ENCODE measurements at regions not wholly inside any gene's neighbourhood (a gene's known extent, or its start where the extent isn't known, plus 50 kb on each side); places are given as distances from the start of the nearest gene placed in this dataset.

GRCh38 chr18:41320100-41320499 lies 634.9 kb upstream of the PIK3C3 start:
- TF ChIP-seq YY1 (IDR thresholded peaks at IDR 0.05; ENCODE audit: insufficient read depth, insufficient read length) = no peak
- no peak for TF ChIP-seq SUZ12 (IDR thresholded peaks at IDR 0.05; ENCODE audit: extremely low read depth, insufficient read depth, insufficient read length)

Data from NT2/D1 (cell line).